Ishikawa (cell line): ENCODE measurements at regions not wholly inside any gene's neighbourhood (a gene's known extent, or its start where the extent isn't known, plus 50 kb on each side); places are given as distances from the start of the nearest gene placed in this dataset.

ENCODE experiments used
- CEBPB ChIP-seq: IDR thresholded peaks from 2 replicates; pipeline ENCODE4 v1.6.1; 2012
- CREB1 ChIP-seq: IDR thresholded peaks from 2 replicates; pipeline ENCODE4 v1.6.1; 2012; ENCODE audit warnings: low read depth
- EGR1 ChIP-seq: IDR thresholded peaks from 2 replicates; pipeline ENCODE4 v1.6.1; 2012
- EP300 ChIP-seq: IDR thresholded peaks from 2 replicates; pipeline ENCODE4 v1.6.1; 2012; ENCODE audit warnings: borderline replicate concordance
- FOXM1 ChIP-seq: IDR thresholded peaks from 2 replicates; pipeline ENCODE4 v1.6.1; 2012; ENCODE audit warnings: low read depth, borderline replicate concordance
- NFIC ChIP-seq: IDR thresholded peaks from 2 replicates; pipeline ENCODE4 v1.6.1; 2012
- RAD21 ChIP-seq: IDR thresholded peaks from 2 replicates; pipeline ENCODE4 v1.6.1; 2012; ENCODE audit warnings: low read depth
- TAF1 ChIP-seq: IDR thresholded peaks from 2 replicates; pipeline ENCODE4 v1.6.1; 2012; ENCODE audit warnings: low read depth, mild to moderate bottlenecking
- TCF12 ChIP-seq: IDR thresholded peaks from 2 replicates; pipeline ENCODE4 v1.6.1; 2012; ENCODE audit warnings: low read depth
- YY1 ChIP-seq: IDR thresholded peaks from 2 replicates; pipeline ENCODE4 v1.6.1; 2012; ENCODE audit warnings: low read depth
- ZBTB7A ChIP-seq: IDR thresholded peaks from 2 replicates; pipeline ENCODE4 v1.6.1; 2012; ENCODE audit warnings: low read depth
- TF ChIP-seq, protein P1 (sequence below): IDR thresholded peaks from 2 replicates; pipeline ENCODE4 v1.6.1; 2012; ENCODE audit warnings: low read depth, mild to moderate bottlenecking
- TF ChIP-seq, protein P2 (sequence below): IDR thresholded peaks from 2 replicates; pipeline ENCODE4 v1.6.1; 2012
- TF ChIP-seq, protein P3 (sequence below): IDR thresholded peaks from 2 replicates; pipeline ENCODE4 v1.6.1; 2012

DNA sequence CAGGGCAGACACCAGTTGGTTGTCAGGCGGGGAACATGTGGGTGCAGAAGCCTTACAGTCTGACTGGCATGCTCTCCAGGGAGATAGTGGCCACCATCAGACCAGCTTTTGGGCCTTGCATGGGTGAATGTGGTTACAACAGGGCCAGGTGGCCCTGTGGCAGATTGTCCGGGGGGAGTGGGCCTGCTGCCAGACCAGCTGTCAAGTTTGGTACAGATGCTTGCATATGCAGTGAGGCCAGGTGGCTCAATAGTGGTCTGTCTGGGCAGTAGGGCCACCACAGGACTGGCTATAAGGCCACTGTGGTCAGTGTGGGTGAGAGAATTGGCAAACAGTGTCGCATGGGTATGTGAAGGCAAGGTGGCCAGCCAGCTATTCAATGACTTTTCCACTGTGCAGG is 148.7 kb downstream of the FAM174A start:
- TF ChIP-seq TAF1 (no peak), NFIC (no peak), YY1 (no peak), CREB1 (no peak), RAD21 (no peak), TCF12 (no peak), CEBPB (no peak), ZBTB7A (no peak), EP300 (no peak), FOXM1 (no peak), EGR1 (no peak)
- TF ChIP-seq, protein P1, sequence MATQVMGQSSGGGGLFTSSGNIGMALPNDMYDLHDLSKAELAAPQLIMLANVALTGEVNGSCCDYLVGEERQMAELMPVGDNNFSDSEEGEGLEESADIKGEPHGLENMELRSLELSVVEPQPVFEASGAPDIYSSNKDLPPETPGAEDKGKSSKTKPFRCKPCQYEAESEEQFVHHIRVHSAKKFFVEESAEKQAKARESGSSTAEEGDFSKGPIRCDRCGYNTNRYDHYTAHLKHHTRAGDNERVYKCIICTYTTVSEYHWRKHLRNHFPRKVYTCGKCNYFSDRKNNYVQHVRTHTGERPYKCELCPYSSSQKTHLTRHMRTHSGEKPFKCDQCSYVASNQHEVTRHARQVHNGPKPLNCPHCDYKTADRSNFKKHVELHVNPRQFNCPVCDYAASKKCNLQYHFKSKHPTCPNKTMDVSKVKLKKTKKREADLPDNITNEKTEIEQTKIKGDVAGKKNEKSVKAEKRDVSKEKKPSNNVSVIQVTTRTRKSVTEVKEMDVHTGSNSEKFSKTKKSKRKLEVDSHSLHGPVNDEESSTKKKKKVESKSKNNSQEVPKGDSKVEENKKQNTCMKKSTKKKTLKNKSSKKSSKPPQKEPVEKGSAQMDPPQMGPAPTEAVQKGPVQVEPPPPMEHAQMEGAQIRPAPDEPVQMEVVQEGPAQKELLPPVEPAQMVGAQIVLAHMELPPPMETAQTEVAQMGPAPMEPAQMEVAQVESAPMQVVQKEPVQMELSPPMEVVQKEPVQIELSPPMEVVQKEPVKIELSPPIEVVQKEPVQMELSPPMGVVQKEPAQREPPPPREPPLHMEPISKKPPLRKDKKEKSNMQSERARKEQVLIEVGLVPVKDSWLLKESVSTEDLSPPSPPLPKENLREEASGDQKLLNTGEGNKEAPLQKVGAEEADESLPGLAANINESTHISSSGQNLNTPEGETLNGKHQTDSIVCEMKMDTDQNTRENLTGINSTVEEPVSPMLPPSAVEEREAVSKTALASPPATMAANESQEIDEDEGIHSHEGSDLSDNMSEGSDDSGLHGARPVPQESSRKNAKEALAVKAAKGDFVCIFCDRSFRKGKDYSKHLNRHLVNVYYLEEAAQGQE, result no peak
- TF ChIP-seq, protein P2, sequence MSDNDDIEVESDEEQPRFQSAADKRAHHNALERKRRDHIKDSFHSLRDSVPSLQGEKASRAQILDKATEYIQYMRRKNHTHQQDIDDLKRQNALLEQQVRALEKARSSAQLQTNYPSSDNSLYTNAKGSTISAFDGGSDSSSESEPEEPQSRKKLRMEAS, result no peak
- TF ChIP-seq, protein P3, sequence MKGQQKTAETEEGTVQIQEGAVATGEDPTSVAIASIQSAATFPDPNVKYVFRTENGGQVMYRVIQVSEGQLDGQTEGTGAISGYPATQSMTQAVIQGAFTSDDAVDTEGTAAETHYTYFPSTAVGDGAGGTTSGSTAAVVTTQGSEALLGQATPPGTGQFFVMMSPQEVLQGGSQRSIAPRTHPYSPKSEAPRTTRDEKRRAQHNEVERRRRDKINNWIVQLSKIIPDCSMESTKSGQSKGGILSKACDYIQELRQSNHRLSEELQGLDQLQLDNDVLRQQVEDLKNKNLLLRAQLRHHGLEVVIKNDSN, result no peak
